ENCODE measurements at regions not wholly inside any gene's neighbourhood (a gene's known extent, or its start where the extent isn't known, plus 50 kb on each side); places are given as distances from the start of the nearest gene placed in this dataset.

GRCh38 chr18:4636967-4637366 is 181.9 kb upstream of the DLGAP1 start:
- no peak for DNase-seq

GRCh38 chr18:4631239-4631638 is 176.1 kb upstream of the DLGAP1 start:
- DNase-seq = no peak

DNA sequence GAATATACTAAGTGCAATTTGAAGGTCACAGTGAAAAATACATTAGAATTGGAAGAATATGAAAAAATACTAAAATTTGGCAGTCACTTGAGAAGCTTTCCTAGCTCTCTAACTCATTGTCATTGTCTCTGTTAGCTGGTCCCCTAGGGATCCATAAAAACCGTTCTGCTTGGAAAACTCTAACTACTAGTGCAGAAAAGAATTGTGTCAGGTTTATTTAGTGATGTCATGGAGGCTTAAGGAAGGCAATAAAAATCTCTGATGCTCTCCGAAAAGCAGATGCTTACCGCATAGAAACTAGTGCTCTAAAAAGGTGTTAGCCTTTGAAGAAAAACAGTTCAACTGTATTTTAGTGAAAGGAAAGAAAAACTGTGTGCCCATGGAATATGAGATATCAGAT is 150.1 kb upstream of the DLGAP1 start:
- no peak for DNase-seq

DNA sequence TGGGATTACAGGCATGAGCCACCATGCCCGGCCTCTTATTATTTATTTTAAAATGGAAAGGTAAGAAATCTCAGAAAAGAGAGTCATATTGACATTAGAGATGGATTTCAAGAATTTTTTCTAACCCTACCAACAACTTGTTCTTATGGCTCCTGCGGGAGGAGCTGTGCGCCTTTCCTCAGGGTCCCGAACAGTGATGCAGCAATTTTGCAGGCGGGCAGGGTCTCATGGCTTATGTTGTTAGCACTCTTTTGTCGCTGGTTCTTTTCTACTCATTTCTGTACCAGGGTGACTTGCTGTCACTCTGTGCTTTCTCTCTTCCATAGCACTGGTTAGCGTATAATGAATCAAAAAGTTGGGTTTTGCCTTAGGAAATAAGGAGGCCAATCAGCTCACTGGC is 148.8 kb upstream of the DLGAP1 start:
- DNase-seq = no peak

- no peak for DNase-seq
These were observed 144.2 kb upstream of the DLGAP1 start for GRCh38 chr18:4599312-4599711.

- DNase-seq = no peak
These were observed 142.2 kb upstream of the DLGAP1 start for GRCh38 chr18:4597301-4597700.

DNA sequence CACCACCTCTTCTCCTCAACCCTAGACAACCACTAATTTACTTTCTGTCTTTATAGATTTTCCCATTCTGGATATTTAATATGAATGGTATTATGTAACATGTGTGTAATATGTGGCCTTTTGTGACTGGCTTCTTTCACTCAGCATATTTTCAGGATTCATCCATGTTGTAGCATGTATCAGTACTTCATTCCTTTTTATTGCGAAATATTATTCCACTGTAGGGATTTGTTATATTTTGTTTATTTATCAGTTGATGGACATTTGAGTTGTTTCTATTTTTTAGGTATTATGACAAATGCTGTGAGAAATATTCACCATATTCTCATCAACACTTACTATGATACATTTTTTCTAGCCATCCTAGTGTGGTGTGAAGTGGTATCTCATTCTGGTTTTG is 138.8 kb upstream of the DLGAP1 start:
- DNase-seq = no peak

DNA sequence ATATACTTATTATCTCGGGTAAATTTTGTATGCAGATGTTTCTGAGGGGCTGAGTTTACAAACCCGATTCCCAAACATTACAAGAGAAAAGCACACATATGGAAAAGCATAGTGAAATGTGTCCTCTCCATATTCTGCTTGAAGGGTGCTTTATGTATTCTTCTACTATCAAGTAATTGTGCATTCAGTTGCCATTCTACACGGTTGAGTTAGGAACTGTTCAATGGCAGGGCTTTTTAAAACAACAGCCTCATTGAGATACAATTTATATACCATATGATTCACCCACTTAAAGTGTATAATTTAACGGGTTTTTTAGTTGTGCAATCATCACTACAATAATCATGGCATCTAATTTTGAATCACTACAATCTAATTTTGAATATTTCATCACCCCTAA is 138.4 kb upstream of the DLGAP1 start:
- DNase-seq = no peak

- DNase-seq = no peak
These were observed 134.1 kb upstream of the DLGAP1 start for GRCh38 chr18:4589056-4589800.

- DNase-seq = no peak
These were observed 132.1 kb upstream of the DLGAP1 start for GRCh38 chr18:4587204-4587603.

DNA sequence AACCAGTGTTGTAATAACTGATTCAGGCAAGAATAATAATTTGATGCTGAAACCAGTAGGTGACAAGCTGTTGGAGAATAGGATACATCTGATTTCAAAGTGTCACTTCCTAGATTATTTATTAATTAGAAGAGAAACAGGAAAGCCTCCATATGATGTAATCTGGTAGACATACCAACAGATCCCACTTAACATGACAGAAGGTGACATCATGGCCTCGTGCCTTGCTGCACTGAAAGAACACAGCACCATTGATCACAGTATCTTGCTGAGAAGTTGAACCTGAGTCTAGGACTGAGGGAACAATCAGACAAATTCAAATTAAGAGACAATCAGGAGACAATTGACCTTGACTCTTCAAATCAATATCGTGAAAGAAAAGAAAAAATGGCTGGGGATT is 131.6 kb upstream of the DLGAP1 start:
- no peak for DNase-seq

- DNase-seq = no peak
These were observed 127.6 kb upstream of the DLGAP1 start for GRCh38 chr18:4582431-4583335.

DNA sequence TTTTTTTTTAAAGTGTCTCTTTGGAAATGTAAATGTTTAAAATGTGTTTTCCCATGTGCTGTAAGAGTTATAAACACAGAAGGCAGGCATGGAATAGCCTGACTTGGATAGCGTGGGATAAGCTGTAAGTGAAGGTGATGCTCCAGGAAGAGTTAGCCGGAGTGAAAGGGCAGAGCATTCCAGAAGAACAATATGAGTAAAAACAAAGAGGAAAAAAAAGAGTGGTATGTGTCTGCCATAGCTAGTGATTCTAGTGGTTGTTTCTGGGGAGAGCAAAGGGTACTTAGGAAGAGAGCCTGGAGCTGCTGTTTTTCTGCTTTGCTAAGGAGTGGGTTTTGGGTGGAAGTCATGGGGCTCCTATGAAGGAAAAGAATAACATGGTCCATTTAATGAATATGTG is 126.9 kb upstream of the DLGAP1 start:
- no peak for DNase-seq

DNA sequence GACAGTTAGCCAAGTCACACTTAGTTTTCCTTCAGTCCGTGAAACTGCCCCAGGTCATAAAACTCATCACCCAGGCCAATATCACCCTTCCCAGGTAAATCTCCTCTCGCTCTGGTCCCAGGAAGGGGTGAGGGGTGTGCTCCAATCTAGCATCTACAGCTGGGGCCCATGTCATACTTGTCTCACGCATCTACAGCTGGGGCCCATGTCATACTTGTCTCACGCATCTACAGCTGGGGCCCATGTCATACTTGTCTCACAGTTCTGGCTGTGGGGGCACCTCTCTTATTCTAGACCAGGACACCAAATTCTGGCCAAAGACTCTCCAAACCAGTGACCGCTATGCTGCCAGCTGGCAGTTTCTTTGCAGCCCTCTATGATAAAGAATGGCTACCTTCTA is 123.3 kb upstream of the DLGAP1 start:
- no peak for DNase-seq

DNA sequence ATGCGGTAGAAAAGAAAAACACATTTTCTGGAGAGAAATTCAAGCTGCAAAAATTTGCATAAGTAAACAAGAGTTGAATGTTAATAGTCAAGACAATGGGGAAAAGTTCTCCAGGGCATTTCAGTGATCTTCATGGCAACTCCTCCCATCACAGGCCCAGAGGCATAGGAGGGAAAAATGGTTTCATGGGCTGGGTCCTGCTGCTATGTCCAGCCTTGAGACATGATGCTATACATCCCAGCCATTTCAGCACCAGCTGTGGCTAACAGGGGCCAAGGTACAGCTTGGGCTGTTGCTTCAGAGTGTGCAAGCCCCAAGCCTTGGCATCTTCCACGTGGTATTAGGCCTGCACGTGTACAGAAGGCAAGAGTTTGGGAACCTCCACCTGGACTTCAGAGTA is 118.6 kb upstream of the DLGAP1 start:
- DNase-seq = no peak

DNA sequence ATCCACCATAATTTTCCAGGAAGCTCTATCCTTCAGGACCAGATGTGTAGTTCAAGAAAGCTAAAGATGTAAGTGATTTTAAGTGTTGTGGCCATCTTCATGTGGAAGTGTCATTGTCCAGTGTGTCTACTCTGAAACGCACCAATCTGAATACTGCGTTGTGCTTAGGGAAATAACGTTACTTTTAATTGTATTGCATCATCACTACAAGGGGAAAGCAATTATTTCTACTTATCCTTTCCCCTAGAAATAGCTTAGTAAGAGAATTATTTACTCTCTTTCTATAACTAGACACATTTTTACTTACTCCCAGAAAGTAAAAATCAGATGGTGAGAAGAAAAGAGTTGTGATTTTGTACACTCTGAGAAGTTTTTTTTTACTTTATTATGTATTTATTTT is 102.4 kb upstream of the DLGAP1 start:
- DNase-seq = no peak

DNA sequence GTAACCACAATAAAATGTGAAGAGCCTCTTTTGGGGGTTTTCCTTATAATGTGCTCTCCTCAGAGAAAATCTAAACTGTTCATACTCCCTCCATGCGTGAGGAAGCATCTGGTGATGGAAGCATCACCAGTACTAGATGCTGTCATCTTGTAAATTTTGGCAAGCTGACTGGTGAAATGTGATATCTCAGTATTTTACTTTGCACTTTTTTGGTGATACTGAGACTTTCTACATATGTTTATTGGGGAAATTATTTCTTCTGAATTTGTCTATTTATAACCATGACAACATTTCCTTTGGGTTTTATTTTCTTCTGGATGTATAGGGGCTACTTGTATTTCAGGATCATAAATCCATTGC is 95.9 kb upstream of the DLGAP1 start:
- no peak for DNase-seq

DNA sequence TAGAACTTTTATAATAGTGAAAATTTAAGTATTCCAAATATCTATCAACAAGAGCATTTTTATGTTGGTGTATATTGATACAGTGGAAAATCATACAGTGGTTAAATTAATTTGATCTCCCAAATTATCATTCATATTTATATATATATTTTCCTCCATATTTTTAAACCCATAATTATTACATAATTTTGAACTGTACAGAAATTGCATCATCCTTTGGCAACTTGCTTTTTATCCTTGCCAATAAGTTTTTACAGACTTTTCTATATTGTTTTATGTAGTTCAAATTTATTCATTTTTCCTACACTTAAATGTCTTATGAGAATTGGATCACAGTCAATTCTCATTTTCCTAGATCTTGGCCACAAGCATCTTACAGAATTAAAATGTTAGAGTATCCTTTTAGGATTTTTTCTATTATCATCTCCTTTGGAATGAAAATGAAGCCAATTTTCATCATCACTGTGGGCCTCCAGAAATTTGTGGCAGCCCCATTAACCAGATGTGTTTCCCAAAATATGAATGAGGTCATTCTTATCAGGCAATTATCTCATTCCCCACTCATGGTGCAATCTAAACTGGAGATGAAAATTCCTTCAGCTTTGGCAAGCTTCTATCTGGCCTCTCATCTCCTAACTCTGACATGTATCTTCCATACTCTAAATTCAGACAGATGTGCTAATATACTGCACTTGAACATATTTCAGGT is 94.2 kb upstream of the DLGAP1 start:
- DNase-seq = no peak

GRCh38 chr18:4547126-4547525 is 92.0 kb upstream of the DLGAP1 start:
- no peak for DNase-seq

DNA sequence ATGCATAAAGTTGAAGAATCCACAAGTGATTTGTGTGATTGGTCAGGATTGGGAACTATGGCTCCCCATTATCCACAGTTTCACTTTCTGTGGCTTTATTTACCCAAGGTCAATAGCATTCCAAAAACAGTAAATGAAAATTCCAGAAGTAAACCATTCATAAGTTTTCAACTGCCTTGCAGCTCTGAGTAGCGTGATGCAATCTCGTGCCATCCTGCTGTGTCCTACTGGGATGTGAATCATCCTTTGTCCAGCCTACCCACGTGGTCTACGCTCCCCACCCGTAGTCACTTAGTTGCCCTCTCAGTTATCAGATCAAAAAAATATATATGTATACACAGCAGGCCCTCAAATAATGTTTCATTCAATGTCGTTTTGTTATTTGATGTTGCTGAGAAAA is 89.0 kb upstream of the DLGAP1 start:
- no peak for DNase-seq

DNA sequence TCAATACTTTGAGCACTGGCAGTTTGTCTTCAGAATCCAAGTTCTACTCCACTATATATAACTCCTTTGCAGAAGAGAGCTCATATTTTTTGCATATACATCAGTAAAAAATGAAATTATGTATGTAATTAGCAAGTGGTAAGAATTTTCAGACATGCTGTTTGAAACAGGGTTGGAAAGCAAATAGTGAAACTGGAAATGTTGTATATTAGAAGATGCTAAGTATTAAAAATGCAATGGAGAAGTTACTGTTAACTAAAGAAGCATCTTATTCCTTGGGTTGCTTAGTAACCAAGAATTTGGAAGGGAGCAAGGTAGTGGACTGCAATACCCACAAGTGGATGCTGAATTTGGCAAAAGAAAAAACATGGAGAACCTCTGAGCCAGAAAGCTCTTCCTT is 88.6 kb upstream of the DLGAP1 start:
- no peak for DNase-seq

DNA sequence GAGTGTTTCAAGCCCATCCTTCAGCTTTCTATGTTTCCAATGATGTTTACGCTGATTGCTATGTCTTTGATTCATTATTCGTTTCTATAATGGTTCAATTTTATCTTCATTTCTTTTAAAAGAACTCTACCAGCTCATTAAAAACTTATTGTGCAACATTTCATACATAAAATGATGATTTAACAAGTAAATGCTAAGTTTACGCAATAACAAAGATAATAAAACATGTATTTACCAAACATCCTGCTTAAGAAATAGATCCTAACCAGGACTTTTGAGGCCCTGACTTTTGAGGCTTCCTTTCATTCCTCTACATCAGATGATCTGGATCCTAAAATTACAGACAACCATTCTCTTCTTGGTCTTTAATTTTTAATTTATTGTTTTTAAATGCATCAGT is 86.5 kb upstream of the DLGAP1 start:
- no peak for DNase-seq

GRCh38 chr18:4536447-4536846 is 81.3 kb upstream of the DLGAP1 start:
- no peak for DNase-seq

- no peak for DNase-seq
These were observed 73.3 kb upstream of the DLGAP1 start for GRCh38 chr18:4528405-4528804.
